GM18520 (cell line): ENCODE measurements at regions not wholly inside any gene's neighbourhood (a gene's known extent, or its start where the extent isn't known, plus 50 kb on each side); places are given as distances from the start of the nearest gene placed in this dataset.

Experiments used
- ATAC-seq: cut with Tn5 transposase; IDR thresholded peaks from one replicate; pipeline ENCODE4 v1.9.1; 2021; ENCODE audit not compliant: unreplicated experiment

DNA sequence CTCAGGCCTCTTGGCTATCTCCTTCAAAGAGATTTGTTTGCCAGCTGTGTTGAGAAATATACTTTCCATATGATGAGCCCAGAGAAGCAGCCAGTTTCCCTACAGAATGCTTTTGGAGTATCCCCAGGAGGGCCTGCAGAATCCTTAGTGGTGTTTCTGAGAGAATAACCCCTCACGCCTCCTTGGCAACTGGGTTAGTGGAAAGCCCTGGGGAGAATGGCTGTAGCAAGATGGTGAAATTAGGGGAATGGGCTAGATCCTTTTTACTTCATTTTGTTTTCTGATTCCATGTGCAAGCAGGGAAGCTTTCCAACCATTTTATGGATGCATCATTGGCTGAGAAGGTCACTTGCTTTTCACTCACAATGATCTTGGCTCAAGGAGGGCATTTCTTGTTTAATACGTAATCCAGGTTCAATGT, 364.6 kb downstream of the DMRT2 start:
- ATAC-seq: no peak

DNA sequence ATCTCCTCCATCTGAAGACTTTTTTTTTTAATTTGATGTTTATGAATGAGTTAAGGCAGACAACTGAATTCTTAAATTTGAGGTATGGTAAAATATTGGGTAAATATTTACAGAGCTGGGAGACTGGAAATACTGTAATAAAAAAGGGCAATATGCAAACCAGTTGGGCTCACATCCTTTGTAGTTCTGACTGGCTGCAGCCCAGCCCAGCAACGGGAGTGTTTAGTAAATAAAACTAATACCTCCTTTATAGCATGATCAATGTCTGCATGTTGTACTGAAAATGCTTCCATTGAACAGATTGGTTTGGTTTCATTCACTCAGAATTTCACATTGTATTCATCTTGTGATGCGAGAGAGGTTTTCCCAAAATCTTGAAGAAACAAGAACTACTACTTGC, 365.0 kb downstream of the DMRT2 start:
- no peak for ATAC-seq

DNA sequence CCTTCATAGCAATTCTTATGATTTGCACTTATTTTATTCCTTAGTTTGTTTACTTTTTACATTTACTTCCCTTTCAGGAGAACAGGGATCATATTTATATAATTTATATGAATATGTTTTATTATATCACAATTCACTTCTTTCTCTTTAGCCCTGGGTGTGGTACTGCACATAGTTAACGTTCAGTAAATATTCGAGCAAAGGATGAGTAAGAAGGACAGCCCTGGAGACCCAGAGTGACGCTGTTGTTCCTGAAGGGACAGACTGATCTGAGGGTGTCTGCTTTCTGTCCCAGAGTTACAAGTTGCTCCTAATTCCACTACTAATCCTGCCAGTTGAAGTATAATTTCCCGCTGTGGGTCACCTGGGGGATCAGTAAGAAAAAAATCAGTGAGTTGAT, 366.1 kb downstream of the DMRT2 start:
- ATAC-seq: no peak

DNA sequence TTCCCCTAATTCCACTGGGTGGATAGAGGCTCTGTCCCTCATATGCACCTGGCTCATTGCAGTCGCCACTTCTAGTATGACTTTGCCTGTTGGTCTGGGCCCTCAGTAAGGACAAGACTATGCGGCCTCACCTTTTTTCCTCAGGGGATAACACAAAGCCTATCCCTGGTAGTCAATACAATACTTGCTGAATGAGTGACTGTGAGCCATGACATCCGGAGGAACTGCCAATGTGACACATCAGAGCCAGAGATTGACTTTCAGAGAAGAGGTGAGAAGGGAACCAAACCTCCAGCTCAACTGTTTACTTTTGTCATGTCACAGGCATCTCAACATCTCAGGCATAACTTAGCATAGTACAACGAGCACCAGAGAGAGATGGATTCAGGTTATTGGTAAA, 371.3 kb downstream of the DMRT2 start:
- no peak for ATAC-seq

DNA sequence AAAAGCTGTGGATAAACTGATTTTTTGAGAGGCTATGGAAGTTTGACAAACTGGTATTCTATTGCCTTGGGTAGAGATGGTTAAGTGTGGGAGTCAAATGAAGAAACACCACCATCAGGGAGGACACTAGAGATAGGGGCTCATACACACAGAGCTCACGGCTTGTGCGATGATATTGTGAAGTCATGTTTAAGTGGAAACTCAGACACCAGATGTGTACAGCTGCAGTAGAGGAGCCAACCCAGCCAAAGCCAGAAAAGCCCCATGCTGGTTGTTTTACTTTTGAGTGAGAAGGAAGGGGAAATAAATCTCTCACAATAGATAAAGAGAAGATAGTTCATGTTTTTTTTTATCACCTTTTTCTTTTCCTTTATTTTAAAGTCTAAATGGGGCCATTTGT, 377.7 kb downstream of the DMRT2 start:
- ATAC-seq: no peak

DNA sequence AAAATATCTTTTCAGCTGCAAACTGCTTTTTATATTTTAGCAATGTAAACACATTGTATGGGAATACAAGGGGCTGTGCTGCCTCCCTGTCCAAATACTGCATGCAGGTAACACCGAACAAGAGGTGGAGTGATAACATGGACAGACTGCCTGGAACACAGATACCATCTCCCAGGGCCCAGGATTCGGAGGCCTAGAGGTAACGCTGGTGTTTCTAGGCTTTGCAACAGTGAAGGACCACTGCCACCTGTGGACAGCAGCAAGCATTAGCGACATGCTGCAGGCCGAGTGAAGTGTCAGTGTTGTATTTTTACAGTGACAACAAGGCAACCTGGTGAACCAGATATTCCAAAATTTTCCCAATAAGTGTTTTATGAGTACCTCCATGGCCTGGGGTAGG, 379.1 kb downstream of the DMRT2 start:
- no peak for ATAC-seq

DNA sequence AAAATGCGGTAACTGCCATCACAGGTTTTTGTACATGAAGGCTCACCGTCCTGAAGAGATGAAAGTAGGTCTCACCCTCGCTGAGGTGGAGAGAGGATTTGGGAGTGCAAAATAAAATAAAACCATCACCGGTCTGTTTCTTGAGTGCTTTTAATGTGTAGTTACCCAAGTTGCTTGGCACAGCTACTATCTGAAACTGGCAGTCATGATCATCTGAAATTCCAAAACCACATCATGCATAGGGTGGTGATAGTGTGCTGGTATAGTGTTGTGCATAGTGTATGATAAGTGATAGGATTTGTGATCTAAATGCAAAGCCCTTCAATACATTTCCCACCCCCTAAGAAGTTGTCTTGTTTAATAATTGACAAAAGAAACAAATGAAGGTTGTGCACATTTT, 381.3 kb downstream of the DMRT2 start:
- no peak for ATAC-seq

DNA sequence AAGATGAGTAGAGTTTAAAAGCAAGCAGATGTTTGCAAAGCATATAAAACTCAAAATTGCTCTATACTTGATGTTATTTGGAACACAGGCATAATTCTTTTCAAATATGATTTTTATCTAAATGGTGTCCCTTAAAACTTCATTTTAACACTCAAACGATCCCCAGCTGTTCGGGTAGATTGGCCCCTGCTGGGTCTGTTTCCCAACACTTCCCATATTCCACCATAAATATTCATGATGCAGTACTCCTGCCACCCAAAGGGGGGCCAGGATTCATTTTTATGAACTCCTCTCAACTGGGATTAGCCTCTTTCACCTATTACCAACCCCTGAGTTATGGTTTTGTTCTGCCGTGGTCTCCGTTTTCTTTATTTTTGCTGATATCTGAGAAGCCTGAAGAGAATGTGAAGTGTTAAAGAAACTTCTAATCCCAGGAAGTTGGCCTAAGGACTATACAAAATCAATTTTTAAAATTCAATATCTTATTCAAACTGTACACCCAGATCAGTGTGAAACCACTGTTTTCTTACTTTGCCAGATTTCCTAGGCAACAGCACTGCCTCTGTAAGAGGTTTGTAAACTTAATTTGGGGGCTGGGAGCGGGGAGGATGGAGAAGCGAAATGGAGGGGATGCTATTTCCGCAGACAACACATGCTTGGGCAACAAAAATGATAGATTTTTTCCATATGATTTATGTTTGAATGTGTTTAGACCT, 384.1 kb downstream of the DMRT2 start:
- ATAC-seq: no peak

DNA sequence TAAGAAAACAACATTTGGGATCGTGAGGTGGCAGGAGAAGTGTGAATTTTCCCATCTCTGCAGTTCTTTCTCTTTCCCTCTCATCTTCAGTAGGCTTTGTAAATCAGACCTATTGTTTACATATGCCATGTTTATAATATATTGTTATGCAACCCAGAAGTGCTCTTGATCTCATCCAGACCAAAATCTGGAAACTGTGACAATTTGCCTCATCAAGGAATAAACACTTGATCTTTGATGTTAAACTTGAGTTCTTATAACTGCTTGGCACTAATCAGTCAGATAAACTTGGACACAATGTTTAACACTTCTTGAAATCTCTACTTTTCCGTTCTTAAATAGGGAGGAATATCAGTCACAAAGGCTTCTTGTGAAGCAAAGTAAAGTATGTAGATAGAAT, 384.7 kb downstream of the DMRT2 start:
- ATAC-seq: no peak

DNA sequence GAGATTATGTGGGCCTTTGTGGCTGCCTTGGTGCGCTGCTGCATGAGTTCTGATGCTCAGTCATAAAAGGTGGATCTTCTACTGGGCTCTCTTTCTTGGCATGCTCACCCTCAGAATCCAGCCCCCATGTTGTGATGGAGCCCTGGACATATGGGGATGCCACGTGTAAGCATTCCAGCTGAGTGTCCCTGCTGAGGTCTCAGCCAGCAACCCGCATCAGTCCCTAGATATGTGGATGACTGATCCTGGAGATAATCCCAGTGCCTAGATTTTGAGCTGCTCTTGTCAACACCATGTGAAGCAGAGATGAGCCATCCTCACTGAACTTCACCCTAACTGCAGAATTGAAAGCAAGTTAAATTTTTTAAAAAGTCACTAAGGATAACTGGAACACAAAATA, 390.1 kb downstream of the DMRT2 start:
- ATAC-seq: no peak

DNA sequence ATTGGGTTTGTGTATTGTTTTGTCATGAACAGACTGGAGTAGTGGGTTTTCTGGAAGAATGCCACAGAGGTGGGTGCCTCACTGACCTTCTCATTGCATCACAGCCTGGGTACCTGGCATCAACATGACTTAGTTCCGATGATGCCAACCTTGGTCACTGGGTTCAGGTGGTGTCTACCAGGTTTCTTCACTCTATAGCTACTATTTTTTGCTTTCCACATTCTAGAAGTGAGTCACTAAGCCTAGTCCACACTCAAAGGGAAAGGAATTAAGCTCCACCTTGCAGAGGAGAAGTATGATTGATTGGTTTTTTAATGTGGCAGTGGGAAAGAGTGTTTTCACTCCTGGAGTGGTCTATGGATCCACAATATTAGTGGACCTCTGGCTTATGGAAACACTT, 391.9 kb downstream of the DMRT2 start:
- no peak for ATAC-seq

DNA sequence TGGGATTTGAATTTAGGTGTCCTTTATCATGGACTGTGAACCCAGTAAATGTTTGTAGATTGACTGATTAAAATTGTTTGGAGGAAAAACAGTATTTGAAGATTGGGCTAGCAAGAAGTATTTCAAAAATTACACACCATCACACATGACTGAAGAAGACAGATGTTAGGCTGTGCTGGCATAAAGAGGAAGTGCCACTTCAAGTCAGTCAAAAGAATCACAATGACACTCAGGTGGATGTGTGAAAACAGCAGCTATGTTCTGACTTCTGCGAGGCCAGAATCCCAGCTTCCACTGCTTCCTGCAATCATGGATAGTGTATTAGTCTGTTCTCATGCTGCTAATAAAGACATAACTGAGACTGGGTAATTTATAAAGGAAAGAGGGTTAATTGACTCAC, 393.3 kb downstream of the DMRT2 start:
- ATAC-seq: no peak

DNA sequence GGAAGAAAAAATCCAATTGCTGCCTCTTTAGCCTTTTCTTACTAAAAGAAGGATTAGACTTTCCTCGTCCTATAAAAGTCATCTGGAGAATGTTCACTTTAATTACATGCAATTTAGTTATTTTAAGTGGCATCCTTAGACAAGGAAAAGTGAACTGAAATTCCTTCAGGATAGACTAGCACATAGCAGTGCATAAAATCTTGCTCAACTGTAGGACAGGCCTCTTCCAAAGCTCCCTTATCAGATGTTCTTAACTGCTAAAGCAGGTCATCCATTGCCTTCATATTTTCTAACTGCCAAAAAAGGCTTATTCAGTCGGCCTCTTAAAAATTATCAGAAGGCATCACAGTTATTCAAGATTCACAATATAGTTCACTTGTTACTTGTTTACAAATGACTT, 396.5 kb downstream of the DMRT2 start:
- ATAC-seq: no peak

DNA sequence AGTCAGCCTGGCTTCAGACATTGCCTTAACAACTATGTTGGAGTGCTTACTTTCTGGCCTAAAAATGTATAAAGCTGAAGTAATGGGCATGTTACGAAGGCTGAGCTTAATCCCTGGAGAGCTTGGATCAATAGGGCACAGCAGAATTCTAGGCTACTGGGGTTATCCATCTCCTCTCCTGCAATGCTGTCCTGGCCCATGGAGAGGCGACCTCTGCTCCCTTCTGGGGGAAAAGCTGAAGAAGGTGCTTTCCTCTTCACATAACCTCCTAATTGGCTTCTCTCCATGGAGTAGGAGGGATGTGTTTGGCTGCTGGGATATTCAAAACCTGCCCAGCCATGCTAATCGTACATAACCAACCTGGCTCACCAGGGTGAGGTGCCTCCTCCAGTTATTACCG, 403.5 kb downstream of the DMRT2 start:
- no peak for ATAC-seq

DNA sequence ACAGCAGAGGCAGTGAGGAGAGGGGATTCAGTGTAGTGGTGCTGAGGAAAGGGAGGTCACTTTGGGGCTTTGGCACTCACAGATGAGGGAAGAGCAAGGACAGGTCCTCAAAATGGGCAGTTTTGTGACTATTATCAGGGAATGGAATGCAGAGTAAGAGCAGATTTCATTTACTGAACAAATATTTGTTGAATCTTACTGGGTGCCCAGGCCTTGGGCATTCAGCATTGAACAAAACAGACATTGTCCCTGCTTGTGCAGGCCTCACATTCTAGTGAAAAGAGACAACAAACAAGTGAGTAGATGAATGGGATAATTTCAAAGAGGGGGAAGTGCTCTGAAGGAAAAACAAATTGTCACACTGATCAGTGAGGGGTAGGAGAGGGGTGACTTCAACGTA, 404.1 kb downstream of the DMRT2 start:
- ATAC-seq: no peak

DNA sequence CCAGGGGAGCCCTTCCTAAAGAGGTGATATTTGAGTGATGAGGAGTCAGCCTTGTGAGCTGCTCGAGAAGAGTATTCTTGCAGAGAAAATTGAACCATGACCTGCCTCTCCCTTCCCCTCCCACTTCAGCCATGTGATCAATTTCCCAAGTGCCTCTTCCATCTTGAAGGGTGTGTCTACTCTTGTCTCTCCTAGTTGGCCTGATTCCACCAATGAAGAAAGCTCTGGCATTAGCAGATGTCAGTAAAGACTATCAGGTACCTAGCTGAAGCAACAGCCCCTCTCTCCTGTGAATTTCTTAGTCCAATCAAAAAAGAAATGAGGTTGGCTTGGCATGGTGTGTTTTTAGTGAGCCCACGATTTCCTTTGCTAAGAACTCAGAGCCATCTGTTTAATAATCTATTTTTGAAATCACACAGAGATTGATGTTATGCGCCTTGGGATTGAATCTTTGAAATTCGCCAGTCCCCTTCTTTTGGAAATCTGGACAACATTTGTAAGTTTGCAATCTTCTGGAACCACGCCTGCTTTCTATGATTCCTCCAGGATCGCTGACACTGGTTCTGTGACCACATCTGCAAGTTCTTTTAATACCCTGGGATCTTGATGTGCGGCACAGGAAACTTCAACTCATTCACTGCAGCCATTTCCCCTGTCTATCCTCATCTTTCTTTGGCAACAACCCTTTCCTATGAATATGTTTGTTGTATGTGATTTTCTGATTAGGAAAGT, 404.6 kb downstream of the DMRT2 start:
- ATAC-seq: no peak

DNA sequence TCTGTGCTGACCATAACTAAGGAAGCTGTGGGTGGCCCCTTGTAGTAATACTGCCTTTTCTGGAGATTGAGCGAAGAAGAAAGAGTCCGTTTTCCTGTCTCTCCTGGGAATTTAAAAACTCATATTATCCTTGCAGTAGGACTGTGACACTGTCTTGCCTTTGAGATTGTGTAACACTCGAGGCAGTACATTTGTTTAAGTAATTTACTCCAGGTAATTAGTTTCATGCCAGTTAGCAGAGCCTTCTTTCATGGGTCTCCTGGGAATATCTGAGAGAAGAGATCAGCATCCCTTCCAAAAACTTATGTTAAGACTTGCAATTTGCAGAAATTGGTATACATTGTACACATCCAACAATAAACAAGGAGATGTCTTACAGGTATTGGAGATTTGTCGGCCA, 405.6 kb downstream of the DMRT2 start:
- no peak for ATAC-seq

DNA sequence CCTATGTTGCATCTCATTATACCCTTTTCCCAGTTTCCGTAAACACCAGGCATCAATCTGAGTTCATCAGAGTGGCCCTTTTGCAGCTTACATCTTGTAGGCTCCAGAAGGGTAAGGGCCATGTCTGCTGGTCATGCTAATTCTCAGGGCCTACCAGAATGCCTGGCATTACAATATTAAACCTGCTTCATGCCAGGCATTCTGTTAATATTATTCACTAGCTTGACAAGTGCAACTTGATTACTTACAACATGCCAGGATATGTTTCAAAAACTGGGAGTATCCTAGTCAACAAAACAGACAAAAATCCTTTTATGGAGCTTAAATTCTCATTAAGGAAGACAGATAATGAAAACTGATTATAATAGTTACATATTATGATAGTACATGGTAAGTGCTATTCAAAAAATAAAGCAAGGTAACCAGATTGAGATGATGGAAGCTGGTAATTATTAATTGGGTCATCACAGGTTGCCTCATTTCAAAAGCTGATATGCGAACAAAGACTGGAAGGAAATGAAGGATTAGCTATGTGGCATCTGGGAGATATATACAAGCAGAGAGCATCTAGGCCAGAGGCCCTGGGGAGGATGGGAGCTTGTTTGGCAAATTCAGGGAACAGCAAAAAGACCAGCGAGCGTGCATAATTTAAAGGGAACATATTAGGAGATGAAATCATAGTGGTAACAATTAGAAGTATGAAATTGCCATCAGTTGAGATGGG, 406.3 kb downstream of the DMRT2 start:
- ATAC-seq: no peak

DNA sequence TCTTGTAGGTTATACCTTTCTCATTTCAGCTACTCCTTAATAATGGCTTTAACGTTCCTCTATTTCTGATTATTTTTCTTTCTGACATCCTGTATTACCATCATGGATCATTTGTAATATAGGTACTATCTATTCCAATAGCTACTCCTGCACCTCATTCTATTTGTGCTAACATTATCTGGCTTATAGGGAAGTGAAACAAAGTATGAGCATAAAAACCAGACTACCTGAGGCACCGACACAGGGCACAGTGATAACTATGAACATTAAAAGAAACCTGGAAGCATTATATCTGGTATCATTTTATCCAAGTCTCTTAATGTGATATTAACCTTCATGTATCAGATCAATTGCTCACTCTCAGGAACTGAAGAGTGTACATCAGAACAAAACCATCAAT, 407.3 kb downstream of the DMRT2 start:
- ATAC-seq: no peak

DNA sequence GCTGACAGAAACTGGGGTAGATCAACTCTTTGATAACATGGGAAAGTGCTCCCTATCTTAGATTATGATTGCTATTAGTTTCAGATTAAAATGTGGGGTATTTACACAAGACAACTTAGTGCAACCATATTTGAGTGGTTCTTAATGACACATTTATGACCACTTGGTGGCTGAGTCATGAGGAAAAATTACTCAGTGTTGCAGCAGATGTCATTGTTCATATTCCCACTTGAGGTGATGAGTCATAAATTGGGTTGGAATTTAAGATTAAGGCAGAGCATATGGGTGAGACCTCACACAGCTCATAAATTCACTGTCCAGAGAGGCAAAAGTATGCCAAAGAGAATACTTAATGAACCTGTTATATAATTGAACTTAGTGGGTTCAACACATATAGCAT, 408.3 kb downstream of the DMRT2 start:
- no peak for ATAC-seq

DNA sequence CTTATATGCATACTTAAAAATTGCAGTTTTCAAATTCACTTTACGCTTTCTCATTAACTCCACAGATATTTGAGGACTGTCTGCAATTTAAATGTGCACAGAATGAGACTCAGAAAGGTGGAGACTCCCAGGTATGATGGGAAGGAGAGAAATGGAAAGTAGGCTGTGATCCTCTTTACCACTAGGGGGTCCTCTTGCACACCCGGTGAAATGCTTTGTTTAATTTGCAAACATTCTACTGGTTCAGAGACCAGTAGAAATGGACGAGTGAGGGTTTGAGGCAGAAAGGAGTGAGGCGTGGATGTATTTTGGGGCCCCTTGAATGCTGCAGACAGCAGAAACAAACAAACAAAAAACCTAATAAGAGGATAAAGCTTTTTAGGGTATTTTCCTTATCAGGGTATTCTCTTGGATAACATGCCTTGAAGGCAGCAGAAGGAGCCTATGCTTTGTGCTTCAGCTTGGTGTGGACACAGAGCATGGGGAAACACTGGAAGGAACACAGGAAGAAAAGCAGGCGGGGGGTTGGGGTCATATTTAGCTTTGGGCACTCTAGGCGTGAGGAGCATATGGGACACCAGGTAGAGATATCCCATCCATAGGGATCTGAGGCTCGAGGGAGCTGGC, 410.1 kb downstream of the DMRT2 start:
- no peak for ATAC-seq

DNA sequence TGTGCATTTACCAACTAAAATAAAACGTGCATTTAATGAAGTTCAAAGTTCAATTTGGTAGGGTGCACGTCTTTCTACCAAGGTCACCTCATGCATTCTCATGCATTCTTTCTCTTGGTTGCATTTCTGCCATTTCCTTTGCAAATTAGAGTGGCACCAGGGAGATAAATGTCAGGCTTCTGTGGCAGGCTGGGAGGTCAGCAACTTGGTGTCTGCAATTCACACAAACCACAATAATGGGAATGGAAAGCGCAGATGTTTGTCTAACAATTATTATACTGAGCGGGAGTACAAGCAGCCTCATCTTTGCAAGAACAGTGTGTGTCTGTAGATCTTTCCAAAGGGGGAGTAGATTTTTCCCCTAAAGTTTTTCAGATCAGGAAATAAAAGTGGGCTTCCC, 411.7 kb downstream of the DMRT2 start:
- ATAC-seq: no peak
